NCI-H2196 (cell line): ENCODE measurements at regions not wholly inside any gene's neighbourhood (a gene's known extent, or its start where the extent isn't known, plus 50 kb on each side); places are given as distances from the start of the nearest gene placed in this dataset.

ENCODE experiments used
- DNase-seq: peaks from one replicate; lab custom pipeline; 2025; ENCODE audit not compliant: unreplicated experiment; lab: John Stamatoyannopoulos, UW

GRCh38 chr5:82772281-82772680, 304.9 kb downstream of the TMEM167A start:
- DNase-seq, result no peak

- no peak for DNase-seq
These were observed 311.0 kb downstream of the TMEM167A start for GRCh38 chr5:82766206-82766605.

GRCh38 chr5:82765765-82766164, 311.4 kb downstream of the TMEM167A start:
- no peak for DNase-seq

- no peak for DNase-seq
These were observed 316.3 kb downstream of the TMEM167A start for GRCh38 chr5:82760856-82761255.

GRCh38 chr5:82758881-82759280, 318.3 kb downstream of the TMEM167A start:
- no peak for DNase-seq

- no peak for DNase-seq
These were observed 322.4 kb downstream of the TMEM167A start for GRCh38 chr5:82754759-82755158.

- DNase-seq, result no peak
These were observed 323.0 kb downstream of the TMEM167A start for GRCh38 chr5:82754036-82754746.

GRCh38 chr5:82753374-82753773, 323.8 kb downstream of the TMEM167A start:
- DNase-seq, result no peak

GRCh38 chr5:82749461-82749820, 327.8 kb downstream of the TMEM167A start:
- no peak for DNase-seq

- DNase-seq, result no peak
These were observed 328.3 kb downstream of the TMEM167A start for GRCh38 chr5:82748688-82749460.

- DNase-seq, result no peak
These were observed 329.2 kb downstream of the TMEM167A start for GRCh38 chr5:82747986-82748385.

GRCh38 chr5:82745016-82745415, 332.2 kb downstream of the TMEM167A start:
- DNase-seq, result no peak

- no peak for DNase-seq
These were observed 338.4 kb downstream of the TMEM167A start for GRCh38 chr5:82738681-82739269.

GRCh38 chr5:82735160-82735789, 341.9 kb downstream of the TMEM167A start:
- no peak for DNase-seq

- DNase-seq, result no peak
These were observed 342.8 kb downstream of the TMEM167A start for GRCh38 chr5:82734347-82734746.

- no peak for DNase-seq
These were observed 346.3 kb downstream of the TMEM167A start for GRCh38 chr5:82730913-82731312.

GRCh38 chr5:82728926-82729702, 348.1 kb downstream of the TMEM167A start:
- DNase-seq, result no peak

- no peak for DNase-seq
These were observed 354.0 kb downstream of the TMEM167A start for GRCh38 chr5:82723168-82723567.

- no peak for DNase-seq
These were observed 356.1 kb downstream of the TMEM167A start for GRCh38 chr5:82721087-82721410.

GRCh38 chr5:82720213-82721086, 356.7 kb downstream of the TMEM167A start:
- DNase-seq, result no peak
